Liver (tissue), 3 donors: ENCODE measurements at regions not wholly inside any gene's neighbourhood (a gene's known extent, or its start where the extent isn't known, plus 50 kb on each side); places are given as distances from the start of the nearest gene placed in this dataset.

Experiments used
- CTCF ChIP-seq: fragments of 150-350 bp; IDR thresholded peaks from 2 replicates; pipeline ENCODE4 v1.5.1; 2017; ENCODE audit warnings: improper control_type of control experiment, low read depth, low read length; ENCODE audit not compliant: missing input control
- GABPA ChIP-seq, 2 donors: IDR thresholded peaks in 1 of 2; conservative IDR thresholded peaks in 1 of 2; 2 replicates each; pipeline ENCODE4 v1.6.1; 2016; ENCODE audit warnings: antibody characterized with exemption in 2 of 2, mild to moderate bottlenecking in 1 of 2, moderate library complexity in 1 of 2
- MAX ChIP-seq: IDR thresholded peaks from 2 replicates; pipeline ENCODE4 v1.6.1; 2016; ENCODE audit warnings: antibody characterized with exemption
- REST ChIP-seq: IDR thresholded peaks from 2 replicates; pipeline ENCODE4 v1.6.1; 2016; ENCODE audit warnings: antibody characterized with exemption, mild to moderate bottlenecking
- RXRA ChIP-seq, 2 donors: IDR thresholded peaks; 2 replicates each; pipeline ENCODE4 v1.6.1; 2017 to 2018; ENCODE audit warnings: antibody characterized with exemption in 2 of 2, mild to moderate bottlenecking in 1 of 2
- TAF1 ChIP-seq: conservative IDR thresholded peaks from 2 replicates; pipeline ENCODE4 v1.6.1; 2016; ENCODE audit warnings: antibody characterized with exemption, mild to moderate bottlenecking
- donor health status: healthy.
- donor health status: healthy.

GRCh38 chr1:212196355-212196754, 88.9 kb upstream of the PPP2R5A start:
- TF ChIP-seq RXRA (IDR thresholded peaks at IDR 0.05) (no peak), CTCF (no peak), MAX (no peak), GABPA (IDR thresholded peaks at IDR 0.05 in 1 of 2, conservative IDR thresholded peaks at IDR 0.05 in 1 of 2) (no peak), TAF1 (no peak), REST (no peak)
